Iris pigment epithelial cell (primary cell): ENCODE measurements at regions not wholly inside any gene's neighbourhood (a gene's known extent, or its start where the extent isn't known, plus 50 kb on each side); places are given as distances from the start of the nearest gene placed in this dataset.

Experiments
- DNase-seq: peaks from one replicate; pipeline ENCODE4 v3.0.0-alpha.2; 2011; ENCODE audit warnings: low read depth

- no peak for DNase-seq
Measured at GRCh38 chr18:10391506-10391905, 62.9 kb upstream of the APCDD1 start.

- no peak for DNase-seq
Measured at GRCh38 chr18:10397004-10397403, 57.4 kb upstream of the APCDD1 start.

- DNase-seq = no peak
Measured at GRCh38 chr18:10398571-10398970, 55.9 kb upstream of the APCDD1 start.

- DNase-seq = no peak
Measured at GRCh38 chr18:10399465-10399864, 55.0 kb upstream of the APCDD1 start.

- no peak for DNase-seq
Measured at GRCh38 chr18:10400534-10401307, 53.7 kb upstream of the APCDD1 start.

GRCh38 chr18:10401521-10401920 lies 52.9 kb upstream of the APCDD1 start:
- DNase-seq = no peak

- DNase-seq = no peak
Measured at GRCh38 chr18:10401930-10402329, 52.5 kb upstream of the APCDD1 start.

GRCh38 chr18:10402871-10403559 lies 51.4 kb upstream of the APCDD1 start:
- DNase-seq = no peak

GRCh38 chr18:10403708-10404107 lies 50.7 kb upstream of the APCDD1 start:
- DNase-seq = no peak

- no peak for DNase-seq
Measured at GRCh38 chr18:10404168-10404567, 50.3 kb upstream of the APCDD1 start.
